ES-I3 (cell line): ENCODE measurements at regions not wholly inside any gene's neighbourhood (a gene's known extent, or its start where the extent isn't known, plus 50 kb on each side); places are given as distances from the start of the nearest gene placed in this dataset.

Experiments
- H3K36me3 ChIP-seq: 2 replicates; pipeline ENCODE4 v1.6.1; 2013; ENCODE audit warnings: mild to moderate bottlenecking, low read length, control low read depth, moderate library complexity; ENCODE audit not compliant: insufficient read depth
- H3K4me1 ChIP-seq: 2 replicates; pipeline ENCODE4 v1.6.1; 2013; ENCODE audit warnings: mild to moderate bottlenecking, control low read depth, low read length; ENCODE audit not compliant: insufficient read depth
- H3K9ac ChIP-seq: 2 replicates; pipeline ENCODE4 v1.6.1; 2013; ENCODE audit warnings: low read depth, mild to moderate bottlenecking, low read length, moderate library complexity
- H3K9me3 ChIP-seq: 2 replicates; pipeline ENCODE4 v1.6.1; 2013; ENCODE audit warnings: mild to moderate bottlenecking, low read length, moderate library complexity; ENCODE audit not compliant: control insufficient read depth, insufficient read depth

- Histone ChIP-seq H3K4me1 (no peaks in the 10 kb centered on the region), H3K36me3 (no peaks in the 10 kb centered on the region), H3K9me3 (no peaks in the 10 kb centered on the region), H3K9ac (no peak overlapping the region)
Observed at GRCh38 chr13:74860789-74861188, 621.2 kb downstream of the TBC1D4 start.

DNA sequence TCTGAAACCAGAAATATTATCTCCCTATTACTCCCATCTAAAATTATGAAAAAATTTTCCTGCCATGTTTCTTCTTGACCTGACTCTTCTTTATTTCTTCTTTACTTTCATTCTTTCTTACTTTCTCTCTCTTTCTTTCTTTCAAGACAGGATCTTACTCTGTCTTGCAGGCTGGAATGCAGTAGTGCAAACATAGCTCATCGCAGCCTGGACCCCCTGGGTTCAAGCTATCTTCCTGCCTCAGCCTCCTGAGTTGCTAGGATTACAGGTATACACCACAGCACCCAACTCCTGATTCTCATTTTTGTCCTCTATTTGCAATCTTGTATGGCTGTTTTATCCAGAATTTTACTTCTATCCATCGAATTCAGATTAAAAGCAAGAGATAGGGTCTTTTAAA lies 631.1 kb downstream of the TBC1D4 start:
- no peaks in the 10 kb centered on the region for H3K4me1 ChIP-seq
- H3K9ac ChIP-seq = no peak overlapping the region
- no peaks in the 10 kb centered on the region for H3K36me3 ChIP-seq
- H3K9me3 ChIP-seq = no peaks in the 10 kb centered on the region; the same call in 1 of the 2 replicates

GRCh38 chr13:74847966-74848365 lies 634.0 kb downstream of the TBC1D4 start:
- Histone ChIP-seq H3K4me1 (no peaks in the 10 kb centered on the region), H3K9ac (no peak overlapping the region), H3K36me3 (no peaks in the 10 kb centered on the region), H3K9me3 (no peaks in the 10 kb centered on the region; the same call in 1 of the 2 replicates)

GRCh38 chr13:74845806-74846205 lies 636.2 kb downstream of the TBC1D4 start:
- H3K9me3 ChIP-seq = no peaks in the 10 kb centered on the region; the same call in 1 of the 2 replicates
- H3K36me3 ChIP-seq = no peaks in the 10 kb centered on the region
- H3K4me1 ChIP-seq = no peaks in the 10 kb centered on the region
- no peak overlapping the region for H3K9ac ChIP-seq

- H3K9ac ChIP-seq = no peak overlapping the region
- H3K9me3 ChIP-seq = no peaks in the 10 kb centered on the region
- H3K36me3 ChIP-seq = no peaks in the 10 kb centered on the region
- no peaks in the 10 kb centered on the region for H3K4me1 ChIP-seq
Observed at GRCh38 chr13:74841651-74842050, 640.3 kb downstream of the TBC1D4 start.

GRCh38 chr13:74841123-74841522 lies 640.8 kb downstream of the TBC1D4 start:
- H3K36me3 ChIP-seq = no peaks in the 10 kb centered on the region
- H3K9me3 ChIP-seq = no peaks in the 10 kb centered on the region
- no peaks in the 10 kb centered on the region for H3K4me1 ChIP-seq
- H3K9ac ChIP-seq = no peak overlapping the region

DNA sequence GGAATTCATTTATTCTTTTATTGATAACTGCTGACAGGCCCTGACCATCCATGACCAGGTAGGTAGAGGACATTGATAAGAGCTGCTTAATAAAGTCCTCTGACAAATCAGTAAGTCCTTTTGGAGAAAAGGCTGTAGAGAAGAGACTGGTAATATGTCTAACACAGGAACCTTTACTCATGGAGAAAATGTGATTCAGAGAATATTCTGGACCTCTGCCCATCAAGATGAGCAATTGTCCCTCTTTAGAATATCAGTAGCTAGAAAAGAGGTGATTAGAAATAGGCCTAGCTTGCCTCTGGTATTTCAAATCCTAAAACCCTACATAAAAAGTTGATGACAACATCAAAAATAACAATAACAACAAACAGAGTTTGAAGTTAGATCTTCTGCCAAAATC lies 642.3 kb downstream of the TBC1D4 start:
- no peak overlapping the region for H3K9ac ChIP-seq
- no peaks in the 10 kb centered on the region for H3K4me1 ChIP-seq
- H3K9me3 ChIP-seq = no peaks in the 10 kb centered on the region
- no peaks in the 10 kb centered on the region for H3K36me3 ChIP-seq

DNA sequence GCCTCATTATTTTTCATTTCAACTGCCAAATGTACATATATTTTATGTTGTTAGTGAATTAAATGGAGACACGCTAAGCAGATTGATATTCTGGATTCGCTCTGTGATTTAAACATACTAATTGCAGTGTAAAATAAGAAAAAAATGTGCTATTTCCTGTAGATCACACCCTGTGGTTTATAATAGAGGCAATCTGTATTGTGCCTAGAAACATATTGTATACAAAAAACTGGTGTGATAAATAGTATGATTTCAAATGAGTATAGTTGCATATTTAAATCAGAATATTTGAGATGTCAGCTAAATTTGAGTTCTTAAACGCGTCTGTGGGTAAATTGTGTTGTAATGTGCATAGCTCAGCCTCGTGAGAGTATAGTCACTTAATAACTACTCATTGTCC lies 643.9 kb downstream of the TBC1D4 start:
- Histone ChIP-seq H3K9ac (no peak overlapping the region), H3K4me1 (no peaks in the 10 kb centered on the region), H3K9me3 (no peaks in the 10 kb centered on the region), H3K36me3 (no peaks in the 10 kb centered on the region)

GRCh38 chr13:74836628-74837027 lies 645.3 kb downstream of the TBC1D4 start:
- Histone ChIP-seq H3K9me3 (no peaks in the 10 kb centered on the region), H3K9ac (no peak overlapping the region), H3K36me3 (no peaks in the 10 kb centered on the region), H3K4me1 (no peaks in the 10 kb centered on the region)

DNA sequence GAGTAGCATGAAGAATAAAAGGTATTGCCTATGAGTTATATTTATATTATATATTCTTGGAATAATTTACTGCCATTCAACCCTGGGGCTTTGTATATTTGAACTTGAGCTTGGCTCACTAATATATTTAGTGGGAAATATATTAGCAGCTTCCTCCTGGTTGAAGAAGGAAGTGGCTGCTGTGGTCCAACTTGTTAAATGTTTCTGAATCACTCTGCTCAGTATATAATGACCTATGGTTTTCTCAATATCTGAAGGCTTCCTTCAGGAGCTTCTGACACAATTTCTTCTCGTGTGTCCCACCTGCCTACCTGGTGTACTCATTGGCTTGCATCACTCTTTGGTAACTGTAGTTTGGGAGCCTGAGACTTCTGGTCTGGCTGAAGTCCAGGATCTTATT lies 646.4 kb downstream of the TBC1D4 start:
- Histone ChIP-seq H3K4me1 (no peaks in the 10 kb centered on the region), H3K9me3 (no peaks in the 10 kb centered on the region), H3K36me3 (no peaks in the 10 kb centered on the region), H3K9ac (no peak overlapping the region)

GRCh38 chr13:74825938-74826246 lies 656.1 kb downstream of the TBC1D4 start:
- Histone ChIP-seq H3K9ac (no peak overlapping the region), H3K4me1 (no peaks in the 10 kb centered on the region), H3K9me3 (no peaks in the 10 kb centered on the region), H3K36me3 (no peaks in the 10 kb centered on the region)

GRCh38 chr13:74825152-74825937 lies 656.6 kb downstream of the TBC1D4 start:
- no peaks in the 10 kb centered on the region for H3K36me3 ChIP-seq
- H3K9ac ChIP-seq = no peak overlapping the region
- H3K4me1 ChIP-seq = no peaks in the 10 kb centered on the region
- no peaks in the 10 kb centered on the region for H3K9me3 ChIP-seq

- Histone ChIP-seq H3K9ac (no peak overlapping the region), H3K9me3 (no peaks in the 10 kb centered on the region), H3K36me3 (no peaks in the 10 kb centered on the region), H3K4me1 (no peaks in the 10 kb centered on the region)
Observed at GRCh38 chr13:74820809-74821208, 661.2 kb downstream of the TBC1D4 start.

GRCh38 chr13:74819549-74819948 lies 662.4 kb downstream of the TBC1D4 start:
- no peaks in the 10 kb centered on the region for H3K4me1 ChIP-seq

GRCh38 chr13:74816737-74817136 lies 665.2 kb downstream of the TBC1D4 start:
- Histone ChIP-seq H3K9ac (no peak overlapping the region), H3K9me3 (no peaks in the 10 kb centered on the region), H3K4me1 (no peaks in the 10 kb centered on the region), H3K36me3 (no peaks in the 10 kb centered on the region)

More at GRCh38 chr13:74819549-74819948, 662.4 kb downstream of the TBC1D4 start:
- Histone ChIP-seq H3K9ac (no peak overlapping the region), H3K36me3 (no peaks in the 10 kb centered on the region), H3K9me3 (no peaks in the 10 kb centered on the region)
